Urinary bladder (tissue), 3 donors: ENCODE measurements at regions not wholly inside any gene's neighbourhood (a gene's known extent, or its start where the extent isn't known, plus 50 kb on each side); places are given as distances from the start of the nearest gene placed in this dataset.

Source experiments
- DNase-seq: peaks from one replicate; pipeline ENCODE4 v3.0.0-alpha.2; 2015; ENCODE audit errors: extremely low spot score
- H3K27ac ChIP-seq: one replicate; pipeline ENCODE4 v1.5.1; 2013; ENCODE audit warnings: low read depth, mild to moderate bottlenecking, moderate library complexity
- H3K36me3 ChIP-seq: one replicate; pipeline ENCODE4 v1.6.1; 2013; ENCODE audit warnings: mild to moderate bottlenecking, moderate library complexity; ENCODE audit not compliant: insufficient read depth
- H3K4me1 ChIP-seq: one replicate; pipeline ENCODE4 v1.6.1; 2013; ENCODE audit warnings: mild to moderate bottlenecking, moderate library complexity; ENCODE audit not compliant: insufficient read depth
- H3K4me3 ChIP-seq: one replicate; pipeline ENCODE4 v1.5.1; 2013; ENCODE audit warnings: low read depth, low read length
- WGBS: extraction: QIAGEN DNeasy Blood & Tissue Kit; methylation state at CpG from one replicate; pipeline ENCODE4 v1.1.7; 2013; 5-methylcytosine and 5-hydroxymethylcytosine counted together
- donor health status: healthy with polysubstance abuse.
- donor health status: healthy.

- no peaks in the 10 kb centered on the region for H3K4me1 ChIP-seq
- 61% methylated on average over 4 of the region's 4 CpGs for WGBS
- no peaks in the 10 kb centered on the region for H3K36me3 ChIP-seq
- H3K4me3 ChIP-seq, result no peak overlapping the region
- DNase-seq, result no peak
- no peak overlapping the region for H3K27ac ChIP-seq
These were observed 197.8 kb upstream of the TMEM72 start for GRCh38 chr10:44713307-44713706.

DNA sequence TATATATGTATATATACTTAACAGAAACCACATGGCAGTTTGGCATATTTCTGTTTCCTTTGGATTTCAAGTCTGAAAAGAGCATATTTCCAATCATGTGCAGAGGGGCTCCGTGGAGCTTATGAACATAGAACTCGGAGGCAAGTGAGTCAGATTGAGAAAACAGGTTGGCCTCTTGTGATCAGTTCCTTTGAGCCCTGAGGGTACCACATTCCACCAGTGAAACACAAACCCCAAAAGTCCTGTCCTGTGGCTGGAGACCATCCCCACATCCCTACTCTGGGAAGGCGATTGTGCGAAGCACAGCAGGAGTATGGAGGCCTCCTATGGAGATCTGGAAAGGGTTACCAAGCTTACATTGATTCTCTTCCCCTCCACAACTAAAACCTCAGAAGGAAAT, 196.7 kb upstream of the TMEM72 start:
- no peak overlapping the region for H3K4me3 ChIP-seq
- H3K27ac ChIP-seq, result no peak overlapping the region
- DNase-seq, result no peak
- no peaks in the 10 kb centered on the region for H3K36me3 ChIP-seq
- 91% methylated on average over 4 of the region's 4 CpGs for WGBS
- H3K4me1 ChIP-seq, result no peaks in the 10 kb centered on the region

- no peak overlapping the region for H3K4me3 ChIP-seq
- no peak overlapping the region for H3K27ac ChIP-seq
- DNase-seq, result no peak
- no peaks in the 10 kb centered on the region for H3K4me1 ChIP-seq
- 54% methylated on average over 5 of the region's 5 CpGs for WGBS
- no peaks in the 10 kb centered on the region for H3K36me3 ChIP-seq
These were observed 196.0 kb upstream of the TMEM72 start for GRCh38 chr10:44715136-44715535.

DNA sequence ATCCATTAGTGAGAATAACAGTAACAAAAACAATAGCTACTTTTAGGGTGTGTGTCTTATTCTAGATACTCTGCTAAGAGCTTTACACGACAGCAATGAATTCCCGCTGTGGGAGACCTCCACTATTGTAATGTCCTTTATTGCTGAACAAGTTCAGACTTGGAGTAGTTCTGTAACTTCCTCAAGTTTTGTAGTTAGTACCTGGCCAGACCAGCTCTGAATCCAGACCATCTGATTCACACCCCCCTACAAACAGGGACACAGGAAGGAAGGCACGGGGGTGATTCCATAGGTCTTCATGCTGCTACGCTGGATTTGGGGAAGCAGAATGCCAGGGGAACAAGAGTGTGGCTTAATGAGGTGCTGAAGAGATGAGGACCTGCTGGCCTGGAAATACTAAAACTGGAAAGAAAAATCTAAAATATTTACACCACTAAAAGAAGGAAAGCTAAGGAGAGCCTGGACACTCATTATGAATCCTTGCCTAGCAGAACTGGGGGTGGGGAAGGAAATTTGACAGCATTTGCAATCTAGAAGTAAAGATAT, 194.6 kb upstream of the TMEM72 start:
- WGBS, result 59% methylated on average over 4 of the region's 4 CpGs
- Histone ChIP-seq H3K4me3 (no peak overlapping the region), H3K36me3 (no peaks in the 10 kb centered on the region), H3K27ac (no peak overlapping the region), H3K4me1 (no peaks in the 10 kb centered on the region)
- peak; percentile 48 for DNase-seq

- WGBS, result 78% methylated on average over 3 of the region's 3 CpGs
- DNase-seq, result no peak
- Histone ChIP-seq H3K27ac (no peak overlapping the region), H3K36me3 (no peaks in the 10 kb centered on the region), H3K4me1 (no peaks in the 10 kb centered on the region), H3K4me3 (no peak overlapping the region)
These were observed 188.1 kb upstream of the TMEM72 start for GRCh38 chr10:44723082-44723481.

GRCh38 chr10:44723619-44724325, 187.4 kb upstream of the TMEM72 start:
- H3K27ac ChIP-seq, result no peak overlapping the region
- 77% methylated on average over 7 of the region's 7 CpGs for WGBS
- DNase-seq, result no peak
- H3K4me3 ChIP-seq, result no peak overlapping the region
- no peaks in the 10 kb centered on the region for H3K4me1 ChIP-seq
- H3K36me3 ChIP-seq, result no peaks in the 10 kb centered on the region

- 71% methylated on average over 6 of the region's 6 CpGs for WGBS
- Histone ChIP-seq H3K36me3 (no peaks in the 10 kb centered on the region), H3K4me3 (no peak overlapping the region), H3K4me1 (no peaks in the 10 kb centered on the region), H3K27ac (no peak overlapping the region)
- no peak for DNase-seq
These were observed 186.5 kb upstream of the TMEM72 start for GRCh38 chr10:44724415-44725174.

DNA sequence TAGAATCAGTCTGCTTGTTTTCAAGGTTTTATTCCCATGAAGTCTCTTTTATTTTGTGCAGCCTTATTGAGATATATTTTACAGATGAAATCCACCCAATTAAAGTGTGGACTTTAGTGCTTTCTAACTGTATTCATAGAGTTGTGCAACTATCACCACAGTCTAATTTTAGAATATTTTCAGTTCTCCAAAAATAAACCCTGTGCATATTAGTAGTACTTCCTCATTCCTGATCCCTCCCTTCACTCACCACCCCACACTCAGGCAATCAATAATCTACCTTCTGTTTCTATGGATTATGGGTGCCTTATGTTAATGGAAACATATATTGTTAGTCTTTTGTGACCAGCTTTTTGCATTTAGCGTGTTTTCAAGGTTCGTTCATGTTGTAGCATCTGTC, 185.7 kb upstream of the TMEM72 start:
- Histone ChIP-seq H3K36me3 (no peaks in the 10 kb centered on the region), H3K4me3 (no peak overlapping the region), H3K4me1 (no peaks in the 10 kb centered on the region), H3K27ac (no peak overlapping the region)
- no peak for DNase-seq
- 94% methylated on average over 2 of the region's 2 CpGs for WGBS

- DNase-seq, result no peak
- H3K36me3 ChIP-seq, result no peaks in the 10 kb centered on the region
- no peak overlapping the region for H3K4me3 ChIP-seq
- no peaks in the 10 kb centered on the region for H3K4me1 ChIP-seq
- no peak overlapping the region for H3K27ac ChIP-seq
- 87% methylated on average over 2 of the region's 2 CpGs for WGBS
These were observed 179.9 kb upstream of the TMEM72 start for GRCh38 chr10:44731283-44731682.

GRCh38 chr10:44733501-44734488, 177.3 kb upstream of the TMEM72 start:
- H3K36me3 ChIP-seq, result no peaks in the 10 kb centered on the region
- no peak for DNase-seq
- H3K4me3 ChIP-seq, result no peak overlapping the region
- H3K27ac ChIP-seq, result no peak overlapping the region
- no peaks in the 10 kb centered on the region for H3K4me1 ChIP-seq
- WGBS, result 60% methylated on average over 5 of the region's 5 CpGs

DNA sequence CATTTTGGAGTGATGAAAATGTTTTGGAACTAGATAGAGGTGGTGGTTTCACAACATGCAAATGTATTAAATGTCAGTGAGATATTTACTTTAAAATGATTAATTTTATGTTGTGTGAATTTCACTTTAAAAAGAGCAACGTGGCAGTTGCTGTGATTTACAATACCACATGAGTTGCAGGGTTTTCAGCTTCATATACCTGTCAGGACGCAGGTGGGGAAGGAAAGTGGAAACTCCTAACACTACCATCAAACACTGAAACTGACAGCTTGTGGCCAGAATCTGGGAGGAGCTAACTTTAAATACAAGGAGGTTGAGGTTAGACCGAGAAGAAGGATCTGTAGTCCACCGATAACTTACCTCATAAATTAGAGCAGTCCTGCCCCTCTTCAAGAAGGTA, 168.9 kb upstream of the TMEM72 start:
- WGBS, result 50% methylated on average over 4 of the region's 4 CpGs
- Histone ChIP-seq H3K4me3 (no peak overlapping the region), H3K36me3 (no peaks in the 10 kb centered on the region), H3K4me1 (no peaks in the 10 kb centered on the region), H3K27ac (no peak overlapping the region)
- no peak for DNase-seq

DNA sequence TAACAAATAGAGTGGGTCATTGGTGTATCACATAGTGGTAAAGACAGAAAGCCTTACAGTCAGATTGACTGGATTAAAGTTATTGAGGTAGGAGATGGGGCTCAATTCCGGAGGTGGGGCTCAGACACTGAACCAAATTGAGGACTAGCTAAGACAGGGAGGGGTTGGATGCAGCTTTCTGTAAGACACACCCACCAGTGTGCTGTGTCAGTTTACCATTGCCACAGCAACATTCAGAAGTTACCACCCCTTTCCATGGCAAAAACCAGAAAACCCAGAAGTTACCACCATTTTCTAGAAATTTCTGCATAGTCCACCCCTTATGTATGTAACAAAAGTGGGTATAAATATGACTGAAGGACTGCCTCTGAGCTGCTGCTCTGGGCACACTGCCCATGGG, 167.6 kb upstream of the TMEM72 start:
- WGBS, result 78% methylated on average over 1 of the region's 1 CpG

GRCh38 chr10:44745920-44746319, 165.2 kb upstream of the TMEM72 start:
- Histone ChIP-seq H3K4me3 (no peak overlapping the region), H3K4me1 (no peaks in the 10 kb centered on the region), H3K27ac (no peak overlapping the region), H3K36me3 (no peaks in the 10 kb centered on the region)
- DNase-seq, result no peak
- WGBS, result 63% methylated on average over 2 of the region's 2 CpGs

More for the DNA sequence above, 167.6 kb upstream of the TMEM72 start:
- no peaks in the 10 kb centered on the region for H3K4me1 ChIP-seq
- no peaks in the 10 kb centered on the region for H3K36me3 ChIP-seq
- no peak for DNase-seq
- H3K4me3 ChIP-seq, result no peak overlapping the region
- H3K27ac ChIP-seq, result no peak overlapping the region
